ENCODE measurements at regions not wholly inside any gene's neighbourhood (a gene's known extent, or its start where the extent isn't known, plus 50 kb on each side); places are given as distances from the start of the nearest gene placed in this dataset.
"Not testable (repeated sequence)": the region's sequence is repeated elsewhere in the genome, so short reads cannot be mapped to it uniquely, and the experiment has no call there.

- intact Hi-C loops (cut with DNase I; ENCODE audit: low total_unique reads); H3K4me3 ChIP-seq (ENCODE audit: low read depth, poor library complexity, severe bottlenecking): not testable (repeated sequence)
- DNase-seq (ENCODE audit: low spot score in 2 of 2): peak in 1 of 2 donors; percentile 66
- WGBS, 2 donors: 30 to 31% methylated on average over 9 of the region's 11 CpGs
Measured at GRCh38 chr2:113551637-113552318, 53.3 kb downstream of the FOXD4L1 start.

GRCh38 chr2:113559820-113560219 lies 61.4 kb downstream of the FOXD4L1 start:
- WGBS, 2 donors: 83 to 96% methylated on average over 1 to 2 of the region's 2 CpGs
- H3K4me3 ChIP-seq (ENCODE audit: low read depth, poor library complexity, severe bottlenecking); DNase-seq (ENCODE audit: low spot score in 2 of 2); intact Hi-C loops (cut with DNase I; ENCODE audit: low total_unique reads): not testable (repeated sequence)

GRCh38 chr2:113562662-113563061 lies 64.2 kb downstream of the FOXD4L1 start:
- WGBS, 2 donors: 28 to 43% methylated on average over 2 of the region's 2 CpGs
- intact Hi-C loops (cut with DNase I; ENCODE audit: low total_unique reads); DNase-seq (ENCODE audit: low spot score in 2 of 2); H3K4me3 ChIP-seq (ENCODE audit: low read depth, poor library complexity, severe bottlenecking): not testable (repeated sequence)

- H3K4me3 ChIP-seq (ENCODE audit: low read depth, poor library complexity, severe bottlenecking); intact Hi-C loops (cut with DNase I; ENCODE audit: low total_unique reads); DNase-seq (ENCODE audit: low spot score in 2 of 2): not testable (repeated sequence)
- WGBS, 2 donors: 79 to 87% methylated on average over 10 to 11 of the region's 12 CpGs
Measured at GRCh38 chr2:113566674-113567480, 60.2 kb upstream of the RABL2A start.

- DNase-seq (ENCODE audit: low spot score in 2 of 2): not testable (repeated sequence)
Measured at GRCh38 chr2:113567481-113567849, 59.6 kb upstream of the RABL2A start.

GRCh38 chr2:113568231-113568630 lies 58.8 kb upstream of the RABL2A start:
- DNase-seq (ENCODE audit: low spot score in 2 of 2); H3K4me3 ChIP-seq (ENCODE audit: low read depth, poor library complexity, severe bottlenecking); intact Hi-C loops (cut with DNase I; ENCODE audit: low total_unique reads): not testable (repeated sequence)
- WGBS, 2 donors: 84 to 91% methylated on average over 14 of the region's 14 CpGs

More at GRCh38 chr2:113567481-113567849, 59.6 kb upstream of the RABL2A start:
- H3K4me3 ChIP-seq (ENCODE audit: low read depth, poor library complexity, severe bottlenecking); intact Hi-C loops (cut with DNase I; ENCODE audit: low total_unique reads): not testable (repeated sequence)
- WGBS, 2 donors: 55 to 61% methylated on average over 3 of the region's 3 CpGs

GRCh38 chr2:113570082-113570481 lies 57.0 kb upstream of the RABL2A start:
- DNase-seq (ENCODE audit: low spot score in 2 of 2); intact Hi-C loops (cut with DNase I; ENCODE audit: low total_unique reads): not testable (repeated sequence)
- 73 to 74% methylated on average over 2 of the region's 2 CpGs for WGBS, 2 donors

GRCh38 chr2:113570509-113571009 lies 56.5 kb upstream of the RABL2A start:
- DNase-seq (ENCODE audit: low spot score in 2 of 2); intact Hi-C loops (cut with DNase I; ENCODE audit: low total_unique reads); H3K4me3 ChIP-seq (ENCODE audit: low read depth, poor library complexity, severe bottlenecking): not testable (repeated sequence)
- 83 to 95% methylated on average over 1 to 2 of the region's 3 CpGs for WGBS, 2 donors

More at GRCh38 chr2:113570082-113570481, 57.0 kb upstream of the RABL2A start:
- H3K4me3 ChIP-seq (ENCODE audit: low read depth, poor library complexity, severe bottlenecking): not testable (repeated sequence)

GRCh38 chr2:113571482-113572068 lies 55.5 kb upstream of the RABL2A start:
- intact Hi-C loops (cut with DNase I; ENCODE audit: low total_unique reads); H3K4me3 ChIP-seq (ENCODE audit: low read depth, poor library complexity, severe bottlenecking); DNase-seq (ENCODE audit: low spot score in 2 of 2): not testable (repeated sequence)
- WGBS, 2 donors: 81 to 83% methylated on average over 2 to 3 of the region's 6 CpGs

- DNase-seq (ENCODE audit: low spot score in 2 of 2); H3K4me3 ChIP-seq (ENCODE audit: low read depth, poor library complexity, severe bottlenecking); intact Hi-C loops (cut with DNase I; ENCODE audit: low total_unique reads): not testable (repeated sequence)
- 78 to 81% methylated on average over 3 of the region's 4 CpGs for WGBS, 2 donors
Measured at GRCh38 chr2:113575721-113576120, 51.3 kb upstream of the RABL2A start.

- 88 to 91% methylated on average over 8 of the region's 8 CpGs for WGBS, 2 donors
- DNase-seq (ENCODE audit: low spot score in 2 of 2); H3K4me3 ChIP-seq (ENCODE audit: low read depth, poor library complexity, severe bottlenecking); intact Hi-C loops (cut with DNase I; ENCODE audit: low total_unique reads): not testable (repeated sequence)
Measured at GRCh38 chr2:113576353-113576752, 50.7 kb upstream of the RABL2A start.
